ENCODE measurements at regions not wholly inside any gene's neighbourhood (a gene's known extent, or its start where the extent isn't known, plus 50 kb on each side); places are given as distances from the start of the nearest gene placed in this dataset.

- H3K9ac ChIP-seq (ENCODE audit: low read length): no peak overlapping the region
- no peaks in the 10 kb centered on the region for H3K4me1 ChIP-seq (ENCODE audit: low read length)
- no peak overlapping the region for H2AFZ ChIP-seq (ENCODE audit: low read length)
- no peaks in the 10 kb centered on the region for H3K27me3 ChIP-seq (ENCODE audit: low read length)
- no peaks in the 10 kb centered on the region for H3K79me2 ChIP-seq (ENCODE audit: low read length)
- no peaks in the 10 kb centered on the region for H3K9me2 ChIP-seq (replicated peaks; ENCODE audit: insufficient read depth, low read length)
- H3K27ac ChIP-seq (ENCODE audit: low read length): no peak overlapping the region
- H3K4me2 ChIP-seq (ENCODE audit: low read depth, low read length, poor library complexity, severe bottlenecking): no peak overlapping the region
- H3K9me3 ChIP-seq (ENCODE audit: low read length): peaks cover 9% of the 10 kb centered on the region; the same call in 1 of the 2 replicates
- no peaks in the 10 kb centered on the region for H4K20me1 ChIP-seq (ENCODE audit: insufficient read depth, low read depth, low read length)
- H3K36me3 ChIP-seq (ENCODE audit: insufficient read depth, low read length): no peaks in the 10 kb centered on the region
- no peak overlapping the region for H3K4me3 ChIP-seq (ENCODE audit: low read length)
- no peak for DNase-seq
Observed at GRCh38 chr13:70844391-70845108, 736.3 kb upstream of the KLHL1 start.

- Histone ChIP-seq H3K27me3 (ENCODE audit: low read length) (no peaks in the 10 kb centered on the region), H3K9me2 (replicated peaks; ENCODE audit: insufficient read depth, low read length) (no peaks in the 10 kb centered on the region), H3K4me1 (ENCODE audit: low read length) (no peaks in the 10 kb centered on the region), H3K79me2 (ENCODE audit: low read length) (no peaks in the 10 kb centered on the region), H3K4me2 (ENCODE audit: low read depth, low read length, poor library complexity, severe bottlenecking) (no peak overlapping the region), H2AFZ (ENCODE audit: low read length) (no peak overlapping the region), H3K9ac (ENCODE audit: low read length) (no peak overlapping the region), H3K27ac (ENCODE audit: low read length) (no peak overlapping the region), H3K9me3 (ENCODE audit: low read length) (peaks cover 10% of the 10 kb centered on the region; the same call in 1 of the 2 replicates), H3K4me3 (ENCODE audit: low read length) (no peak overlapping the region), H3K36me3 (ENCODE audit: insufficient read depth, low read length) (no peaks in the 10 kb centered on the region), H4K20me1 (ENCODE audit: insufficient read depth, low read depth, low read length) (no peaks in the 10 kb centered on the region)
- no peak for DNase-seq
Observed at GRCh38 chr13:70842062-70842644, 733.9 kb upstream of the KLHL1 start.

DNA sequence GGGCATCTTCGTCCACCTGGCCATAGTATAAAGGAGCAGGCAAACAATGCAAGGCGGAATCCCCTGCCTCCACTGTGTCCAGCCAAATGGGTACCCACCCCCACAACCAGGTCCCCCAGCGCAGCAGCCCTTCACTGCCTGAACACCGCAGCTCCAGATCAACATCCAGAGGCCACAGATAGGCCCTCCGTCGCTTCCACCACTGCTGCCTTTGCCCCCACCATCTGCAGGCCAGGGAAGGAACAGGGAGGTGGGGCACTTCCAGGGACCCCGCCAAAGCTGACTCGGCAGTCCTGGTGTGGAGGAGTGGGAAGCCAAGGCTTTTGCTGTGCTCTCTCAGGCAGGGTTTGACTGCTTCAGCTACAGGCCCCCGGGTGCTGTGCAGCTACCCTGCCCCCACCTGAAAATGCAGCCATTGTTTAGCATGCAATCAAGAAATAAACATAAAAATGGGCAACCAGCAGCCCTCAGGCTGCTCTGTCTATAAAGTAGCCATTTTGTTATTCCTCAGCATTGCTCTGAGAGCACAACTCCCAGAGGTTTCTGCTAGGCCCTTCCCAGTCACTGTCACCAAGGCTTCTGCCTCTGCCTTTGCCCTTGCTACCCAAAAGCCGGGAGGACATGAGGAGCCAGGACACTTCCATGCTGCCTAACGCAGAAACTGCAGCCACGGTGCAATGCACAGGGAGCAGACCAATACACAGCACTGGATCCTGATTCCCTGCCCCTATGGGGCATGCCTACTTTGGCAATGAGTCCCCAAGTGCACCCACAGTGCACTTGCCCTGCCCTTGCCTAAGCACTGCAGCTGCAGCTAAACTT is 733.2 kb upstream of the KLHL1 start:
- peaks cover 10% of the 10 kb centered on the region; the same call in 1 of the 2 replicates for H3K9me3 ChIP-seq (ENCODE audit: low read length)

DNA sequence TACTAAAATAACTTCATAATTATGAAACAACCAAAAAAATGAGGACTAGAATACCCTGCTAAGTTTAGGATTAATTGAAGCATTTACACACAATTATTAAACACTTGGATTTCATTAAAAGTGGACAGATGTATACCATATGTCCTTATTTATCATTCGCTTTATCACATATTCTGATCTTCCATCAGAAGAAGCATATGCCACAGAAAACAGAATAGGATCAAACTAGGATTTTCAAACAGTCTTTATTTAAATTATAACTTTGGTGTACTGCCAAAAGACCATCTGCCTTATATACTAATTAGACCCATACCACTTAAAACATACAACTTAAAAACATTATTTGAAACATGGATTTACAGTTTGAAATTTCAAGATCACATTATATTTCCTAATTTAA is 727.1 kb upstream of the KLHL1 start:
- Histone ChIP-seq H3K9me3 (ENCODE audit: low read length) (peaks cover 4% of the 10 kb centered on the region; the same call in 1 of the 2 replicates), H3K36me3 (ENCODE audit: insufficient read depth, low read length) (no peaks in the 10 kb centered on the region), H3K79me2 (ENCODE audit: low read length) (no peaks in the 10 kb centered on the region), H3K4me2 (ENCODE audit: low read depth, low read length, poor library complexity, severe bottlenecking) (no peak overlapping the region), H3K27me3 (ENCODE audit: low read length) (no peaks in the 10 kb centered on the region), H3K9me2 (replicated peaks; ENCODE audit: insufficient read depth, low read length) (no peaks in the 10 kb centered on the region), H3K27ac (ENCODE audit: low read length) (no peak overlapping the region), H3K4me3 (ENCODE audit: low read length) (no peak overlapping the region), H2AFZ (ENCODE audit: low read length) (no peak overlapping the region), H3K4me1 (ENCODE audit: low read length) (no peaks in the 10 kb centered on the region), H4K20me1 (ENCODE audit: insufficient read depth, low read depth, low read length) (no peaks in the 10 kb centered on the region), H3K9ac (ENCODE audit: low read length) (no peak overlapping the region)
- DNase-seq: no peak

More for the DNA sequence above, 733.2 kb upstream of the KLHL1 start:
- DNase-seq: no peak
- H3K4me3 ChIP-seq (ENCODE audit: low read length): no peak overlapping the region
- H3K4me1 ChIP-seq (ENCODE audit: low read length): no peaks in the 10 kb centered on the region
- no peaks in the 10 kb centered on the region for H3K79me2 ChIP-seq (ENCODE audit: low read length)
- no peaks in the 10 kb centered on the region for H3K36me3 ChIP-seq (ENCODE audit: insufficient read depth, low read length)
- H3K9me2 ChIP-seq (replicated peaks; ENCODE audit: insufficient read depth, low read length): no peaks in the 10 kb centered on the region
- no peak overlapping the region for H2AFZ ChIP-seq (ENCODE audit: low read length)
- no peak overlapping the region for H3K27ac ChIP-seq (ENCODE audit: low read length)
- no peak overlapping the region for H3K4me2 ChIP-seq (ENCODE audit: low read depth, low read length, poor library complexity, severe bottlenecking)
- H4K20me1 ChIP-seq (ENCODE audit: insufficient read depth, low read depth, low read length): no peaks in the 10 kb centered on the region
- H3K9ac ChIP-seq (ENCODE audit: low read length): no peak overlapping the region
- no peaks in the 10 kb centered on the region for H3K27me3 ChIP-seq (ENCODE audit: low read length)

GRCh38 chr13:70829748-70830147 is 721.5 kb upstream of the KLHL1 start:
- Histone ChIP-seq H3K36me3 (ENCODE audit: insufficient read depth, low read length) (no peaks in the 10 kb centered on the region), H3K27ac (ENCODE audit: low read length) (no peak overlapping the region), H3K4me3 (ENCODE audit: low read length) (no peak overlapping the region), H3K4me2 (ENCODE audit: low read depth, low read length, poor library complexity, severe bottlenecking) (no peak overlapping the region), H3K4me1 (ENCODE audit: low read length) (no peaks in the 10 kb centered on the region), H4K20me1 (ENCODE audit: insufficient read depth, low read depth, low read length) (no peaks in the 10 kb centered on the region), H3K27me3 (ENCODE audit: low read length) (no peaks in the 10 kb centered on the region), H3K9me2 (replicated peaks; ENCODE audit: insufficient read depth, low read length) (no peaks in the 10 kb centered on the region), H3K9me3 (ENCODE audit: low read length) (peaks cover 5% of the 10 kb centered on the region; the same call in 1 of the 2 replicates), H3K79me2 (ENCODE audit: low read length) (no peaks in the 10 kb centered on the region), H3K9ac (ENCODE audit: low read length) (no peak overlapping the region), H2AFZ (ENCODE audit: low read length) (no peak overlapping the region)
- DNase-seq: no peak

GRCh38 chr13:70817576-70817975 is 709.3 kb upstream of the KLHL1 start:
- H3K79me2 ChIP-seq (ENCODE audit: low read length): no peaks in the 10 kb centered on the region
- no peaks in the 10 kb centered on the region for H3K9me2 ChIP-seq (replicated peaks; ENCODE audit: insufficient read depth, low read length)
- no peak overlapping the region for H2AFZ ChIP-seq (ENCODE audit: low read length)
- H3K27me3 ChIP-seq (ENCODE audit: low read length): no peaks in the 10 kb centered on the region
- no peaks in the 10 kb centered on the region for H3K36me3 ChIP-seq (ENCODE audit: insufficient read depth, low read length)
- H3K4me1 ChIP-seq (ENCODE audit: low read length): no peaks in the 10 kb centered on the region
- no peak for DNase-seq
- peaks cover 9% of the 10 kb centered on the region for H3K9me3 ChIP-seq (ENCODE audit: low read length)
- no peaks in the 10 kb centered on the region for H4K20me1 ChIP-seq (ENCODE audit: insufficient read depth, low read depth, low read length)
- H3K27ac ChIP-seq (ENCODE audit: low read length): no peak overlapping the region
- no peak overlapping the region for H3K9ac ChIP-seq (ENCODE audit: low read length)
- H3K4me3 ChIP-seq (ENCODE audit: low read length): no peak overlapping the region
- H3K4me2 ChIP-seq (ENCODE audit: low read depth, low read length, poor library complexity, severe bottlenecking): no peak overlapping the region

DNA sequence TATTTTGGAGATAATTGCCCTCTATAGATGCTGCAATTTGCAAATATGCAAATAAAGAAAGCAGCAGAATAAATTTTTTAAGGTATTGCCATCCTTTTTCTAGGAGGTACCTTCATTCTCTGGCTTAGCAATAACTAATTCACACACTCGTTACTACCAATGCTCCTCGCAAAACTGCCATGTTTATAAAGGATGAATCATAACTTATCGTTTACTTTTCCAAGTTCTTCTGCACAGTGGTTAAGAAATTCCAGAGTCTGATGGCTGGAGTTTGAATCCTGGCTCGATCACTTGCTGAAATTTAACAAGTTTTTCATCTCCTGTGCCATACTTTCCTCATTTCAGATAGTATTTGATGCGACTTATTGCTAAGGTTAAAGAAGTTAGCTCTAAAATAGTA is 708.6 kb upstream of the KLHL1 start:
- no peak overlapping the region for H3K27ac ChIP-seq (ENCODE audit: low read length)
- no peak overlapping the region for H3K4me3 ChIP-seq (ENCODE audit: low read length)
- H3K9me3 ChIP-seq (ENCODE audit: low read length): peaks cover 9% of the 10 kb centered on the region
- H3K36me3 ChIP-seq (ENCODE audit: insufficient read depth, low read length): no peaks in the 10 kb centered on the region
- no peaks in the 10 kb centered on the region for H3K4me1 ChIP-seq (ENCODE audit: low read length)
- no peak for DNase-seq
- H3K4me2 ChIP-seq (ENCODE audit: low read depth, low read length, poor library complexity, severe bottlenecking): no peak overlapping the region
- H3K9me2 ChIP-seq (replicated peaks; ENCODE audit: insufficient read depth, low read length): no peaks in the 10 kb centered on the region
- H2AFZ ChIP-seq (ENCODE audit: low read length): no peak overlapping the region
- no peaks in the 10 kb centered on the region for H4K20me1 ChIP-seq (ENCODE audit: insufficient read depth, low read depth, low read length)
- H3K79me2 ChIP-seq (ENCODE audit: low read length): no peaks in the 10 kb centered on the region
- no peaks in the 10 kb centered on the region for H3K27me3 ChIP-seq (ENCODE audit: low read length)
- no peak overlapping the region for H3K9ac ChIP-seq (ENCODE audit: low read length)

DNA sequence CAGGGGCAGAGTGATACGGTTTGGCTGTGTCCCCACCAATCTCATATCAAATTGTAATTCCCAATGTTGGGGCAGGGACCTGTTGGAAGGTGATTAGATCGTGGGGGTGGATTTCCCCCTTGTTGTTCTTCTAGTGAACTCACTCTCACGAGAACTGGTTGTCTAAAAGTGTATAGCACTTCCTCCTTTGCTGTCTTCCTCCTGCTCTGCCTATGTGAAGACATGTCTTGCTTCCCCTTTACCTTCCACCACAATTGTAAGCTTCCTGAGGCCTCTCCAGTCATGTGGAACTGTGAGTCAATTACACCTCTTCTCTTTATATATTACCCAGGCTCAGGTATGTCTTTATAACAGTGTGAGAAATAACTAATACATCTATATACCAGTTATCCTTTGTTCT is 706.4 kb upstream of the KLHL1 start:
- no peaks in the 10 kb centered on the region for H3K79me2 ChIP-seq (ENCODE audit: low read length)
- no peaks in the 10 kb centered on the region for H3K9me2 ChIP-seq (replicated peaks; ENCODE audit: insufficient read depth, low read length)
- H3K4me3 ChIP-seq (ENCODE audit: low read length): no peak overlapping the region
- H3K27me3 ChIP-seq (ENCODE audit: low read length): no peaks in the 10 kb centered on the region
- H3K4me2 ChIP-seq (ENCODE audit: low read depth, low read length, poor library complexity, severe bottlenecking): no peak overlapping the region
- H3K27ac ChIP-seq (ENCODE audit: low read length): no peak overlapping the region
- DNase-seq: no peak
- no peaks in the 10 kb centered on the region for H4K20me1 ChIP-seq (ENCODE audit: insufficient read depth, low read depth, low read length)
- no peaks in the 10 kb centered on the region for H3K4me1 ChIP-seq (ENCODE audit: low read length)
- no peaks in the 10 kb centered on the region for H3K36me3 ChIP-seq (ENCODE audit: insufficient read depth, low read length)
- no peak overlapping the region for H2AFZ ChIP-seq (ENCODE audit: low read length)
- peaks cover 4% of the 10 kb centered on the region for H3K9me3 ChIP-seq (ENCODE audit: low read length)
- no peak overlapping the region for H3K9ac ChIP-seq (ENCODE audit: low read length)

Measured in Karpas-422 (cell line).